NB4 (cell line): ENCODE measurements at regions not wholly inside any gene's neighbourhood (a gene's known extent, or its start where the extent isn't known, plus 50 kb on each side); places are given as distances from the start of the nearest gene placed in this dataset.

Experiments
- CTCF ChIP-seq: IDR thresholded peaks from one replicate; pipeline ENCODE4 v1.5.1; 2012; ENCODE audit warnings: low read depth, low read length
- POLR2A ChIP-seq: IDR thresholded peaks from 2 replicates; pipeline ENCODE4 v1.6.1; 2011; ENCODE audit warnings: mild to moderate bottlenecking; ENCODE audit not compliant: insufficient read length; ENCODE audit errors: extremely low read depth

GRCh38 chr6:159512104-159512503, 180.9 kb downstream of the SOD2 start:
- no peak for TF ChIP-seq CTCF
- TF ChIP-seq POLR2A, result no peak
